Activated T-cell treated with anti-CD3 and anti-CD28 coated beads, Interleukin-2, amount 50 U/mL, for 48 hours (primary cell): ENCODE measurements at regions not wholly inside any gene's neighbourhood (a gene's known extent, or its start where the extent isn't known, plus 50 kb on each side); places are given as distances from the start of the nearest gene placed in this dataset.

Experiments
- DNase-seq, 2 experiments: peaks; one replicate each; pipeline ENCODE4 v3.0.0-alpha.2; 2020

- DNase-seq = no peak
These were observed 54.1 kb downstream of the C1QL2 start for GRCh38 chr2:119104414-119104813.

GRCh38 chr2:119102964-119103363 lies 55.6 kb downstream of the C1QL2 start:
- no peak for DNase-seq

- no peak for DNase-seq
These were observed 70.1 kb downstream of the C1QL2 start for GRCh38 chr2:119088416-119088815.

GRCh38 chr2:119086327-119086726 lies 72.2 kb downstream of the C1QL2 start:
- DNase-seq = no peak

- DNase-seq = no peak
These were observed 72.9 kb downstream of the C1QL2 start for GRCh38 chr2:119085613-119086012.

GRCh38 chr2:119083416-119083815 lies 75.1 kb downstream of the C1QL2 start:
- no peak for DNase-seq

GRCh38 chr2:119082821-119083400 lies 75.6 kb downstream of the C1QL2 start:
- no peak for DNase-seq

GRCh38 chr2:119078796-119079195 lies 79.8 kb downstream of the C1QL2 start:
- no peak for DNase-seq

- DNase-seq = no peak
These were observed 81.8 kb downstream of the C1QL2 start for GRCh38 chr2:119076713-119077112.

GRCh38 chr2:119073213-119073612 lies 85.3 kb downstream of the C1QL2 start:
- DNase-seq = no peak

GRCh38 chr2:119071476-119071875 lies 87.1 kb downstream of the C1QL2 start:
- no peak for DNase-seq

- no peak for DNase-seq
These were observed 88.8 kb downstream of the C1QL2 start for GRCh38 chr2:119069781-119070180.

GRCh38 chr2:119068154-119068725 lies 90.3 kb downstream of the C1QL2 start:
- DNase-seq = no peak

GRCh38 chr2:119066272-119066804 lies 92.2 kb downstream of the C1QL2 start:
- DNase-seq = no peak

- DNase-seq = no peak
These were observed 93.4 kb downstream of the C1QL2 start for GRCh38 chr2:119065146-119065545.

- DNase-seq = no peak
These were observed 94.0 kb downstream of the C1QL2 start for GRCh38 chr2:119064567-119064966.

GRCh38 chr2:119063177-119063576 lies 95.4 kb downstream of the C1QL2 start:
- DNase-seq = no peak

- no peak for DNase-seq
These were observed 95.9 kb downstream of the C1QL2 start for GRCh38 chr2:119062652-119063051.

- DNase-seq = no peak
These were observed 96.4 kb downstream of the C1QL2 start for GRCh38 chr2:119062179-119062578.

GRCh38 chr2:119059940-119060339 lies 98.6 kb downstream of the C1QL2 start:
- DNase-seq = no peak

- no peak for DNase-seq
These were observed 99.3 kb downstream of the C1QL2 start for GRCh38 chr2:119059287-119059686.

GRCh38 chr2:119053700-119054436 lies 104.7 kb downstream of the C1QL2 start:
- no peak for DNase-seq

GRCh38 chr2:119051263-119051662 lies 107.3 kb downstream of the C1QL2 start:
- no peak for DNase-seq
